HG02885 (cell line): ENCODE measurements at regions not wholly inside any gene's neighbourhood (a gene's known extent, or its start where the extent isn't known, plus 50 kb on each side); places are given as distances from the start of the nearest gene placed in this dataset.
"Not testable (repeated sequence)": the region's sequence is repeated elsewhere in the genome, so short reads cannot be mapped to it uniquely, and the experiment has no call there.

Experiments
- ATAC-seq: cut with Tn5 transposase; IDR thresholded peaks from one replicate; pipeline ENCODE4 v1.9.1; 2021; ENCODE audit warnings: mild to moderate bottlenecking; ENCODE audit not compliant: unreplicated experiment, poor library complexity

- ATAC-seq: no peak
Observed at GRCh38 chr2:234257859-234258561, 207.5 kb downstream of the SPP2 start.

- ATAC-seq: no peak
Observed at GRCh38 chr2:234256516-234256915, 206.0 kb downstream of the SPP2 start.

GRCh38 chr2:234254783-234255521 is 204.4 kb downstream of the SPP2 start:
- ATAC-seq: no peak

DNA sequence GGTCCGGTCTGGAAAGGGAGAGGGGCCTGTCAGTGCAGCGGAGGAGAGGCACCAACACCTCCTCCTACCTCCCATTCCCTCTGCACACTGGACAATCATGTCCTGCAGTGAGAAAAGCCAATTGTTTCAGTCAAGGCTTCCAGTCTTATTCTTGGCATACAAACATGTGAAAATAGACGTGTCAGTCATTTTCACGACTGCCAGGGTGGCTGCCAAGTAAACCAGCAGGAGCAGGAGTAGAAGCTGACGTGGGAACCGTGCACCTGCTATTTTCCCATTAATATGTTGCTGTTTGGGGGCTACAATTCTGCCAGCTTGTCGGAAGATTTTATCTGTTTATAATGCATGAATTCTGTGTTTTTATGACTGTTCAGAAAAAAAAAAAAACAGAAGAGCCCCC is 202.3 kb downstream of the SPP2 start:
- ATAC-seq: no peak

GRCh38 chr2:234251326-234252271 is 201.1 kb downstream of the SPP2 start:
- no peak for ATAC-seq

DNA sequence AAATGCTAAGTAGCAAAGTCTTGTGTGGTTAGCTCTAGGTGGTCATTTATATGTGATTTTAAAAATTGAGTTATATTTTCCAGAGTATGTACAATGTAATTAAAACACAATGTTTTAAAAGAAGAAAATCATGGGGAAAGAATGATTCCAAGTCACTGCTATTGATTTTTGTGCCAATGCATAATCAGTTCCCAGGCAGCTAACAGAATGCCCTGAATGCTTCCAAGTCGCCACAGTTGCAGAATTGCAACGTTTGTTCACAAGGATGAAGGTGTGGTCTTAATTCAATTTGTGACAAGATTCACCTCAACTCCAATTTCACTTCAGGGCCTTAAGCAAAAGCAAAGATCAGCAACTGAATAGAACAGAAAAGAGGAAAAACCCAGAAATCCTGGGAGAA is 200.4 kb downstream of the SPP2 start:
- ATAC-seq: no peak

- ATAC-seq: no peak
Observed at GRCh38 chr2:234249873-234250272, 199.4 kb downstream of the SPP2 start.

DNA sequence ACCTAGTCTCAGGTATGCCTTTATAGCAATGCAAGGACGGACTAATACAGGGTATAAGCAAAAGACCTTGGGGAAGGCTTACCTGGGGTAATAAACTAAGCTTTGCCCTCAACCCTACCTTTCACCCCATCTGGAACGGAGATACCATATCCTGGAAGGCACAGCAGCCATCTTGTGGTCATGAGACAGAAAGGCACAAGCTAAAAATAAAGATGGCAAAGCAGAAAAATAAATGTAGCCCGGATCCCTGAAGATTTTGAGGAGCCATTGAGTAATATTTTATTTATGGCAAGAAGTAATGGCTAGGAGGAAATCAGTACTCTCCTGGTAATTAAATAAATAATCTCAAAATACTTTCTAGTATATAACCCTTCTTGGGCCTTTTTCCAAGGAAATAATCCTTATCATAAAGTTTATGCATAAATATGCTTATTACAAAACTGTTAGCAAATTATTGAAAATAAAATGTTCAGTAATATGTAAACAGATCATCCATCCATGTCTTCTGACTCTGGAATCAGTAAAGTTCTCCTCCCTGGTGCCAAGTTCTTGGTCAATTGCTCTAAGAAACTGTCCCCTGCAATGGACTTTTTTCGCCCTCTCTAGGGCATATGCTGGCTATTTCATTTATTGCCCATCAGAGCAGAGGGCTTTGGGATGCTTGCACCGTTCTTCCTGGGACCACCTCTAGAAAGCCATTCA is 198.7 kb downstream of the SPP2 start:
- ATAC-seq: no peak

DNA sequence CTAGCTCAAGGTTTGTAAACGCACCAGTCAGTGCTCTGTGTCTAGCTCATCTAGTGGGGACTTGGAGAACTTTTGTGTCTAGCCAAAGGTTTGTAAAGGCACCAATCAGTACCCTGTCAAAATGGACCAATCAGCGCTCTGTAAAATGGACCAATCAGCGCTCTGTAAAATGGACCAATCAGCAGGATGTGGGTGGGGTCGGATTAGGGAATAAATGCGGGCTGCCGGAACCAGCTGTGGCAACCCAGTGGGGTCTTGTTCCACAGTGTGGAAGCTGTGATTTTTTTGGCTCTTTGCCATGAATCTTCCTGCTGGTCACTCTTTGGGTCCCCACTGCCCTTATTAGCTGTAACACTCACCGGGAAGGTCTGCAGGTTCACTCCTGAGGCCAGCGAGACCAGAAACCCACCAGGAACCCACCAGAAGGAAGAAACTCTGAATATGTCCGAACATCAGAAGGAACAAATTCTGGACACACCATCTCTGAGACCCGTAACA is 197.8 kb downstream of the SPP2 start:
- not testable (repeated sequence) for ATAC-seq

DNA sequence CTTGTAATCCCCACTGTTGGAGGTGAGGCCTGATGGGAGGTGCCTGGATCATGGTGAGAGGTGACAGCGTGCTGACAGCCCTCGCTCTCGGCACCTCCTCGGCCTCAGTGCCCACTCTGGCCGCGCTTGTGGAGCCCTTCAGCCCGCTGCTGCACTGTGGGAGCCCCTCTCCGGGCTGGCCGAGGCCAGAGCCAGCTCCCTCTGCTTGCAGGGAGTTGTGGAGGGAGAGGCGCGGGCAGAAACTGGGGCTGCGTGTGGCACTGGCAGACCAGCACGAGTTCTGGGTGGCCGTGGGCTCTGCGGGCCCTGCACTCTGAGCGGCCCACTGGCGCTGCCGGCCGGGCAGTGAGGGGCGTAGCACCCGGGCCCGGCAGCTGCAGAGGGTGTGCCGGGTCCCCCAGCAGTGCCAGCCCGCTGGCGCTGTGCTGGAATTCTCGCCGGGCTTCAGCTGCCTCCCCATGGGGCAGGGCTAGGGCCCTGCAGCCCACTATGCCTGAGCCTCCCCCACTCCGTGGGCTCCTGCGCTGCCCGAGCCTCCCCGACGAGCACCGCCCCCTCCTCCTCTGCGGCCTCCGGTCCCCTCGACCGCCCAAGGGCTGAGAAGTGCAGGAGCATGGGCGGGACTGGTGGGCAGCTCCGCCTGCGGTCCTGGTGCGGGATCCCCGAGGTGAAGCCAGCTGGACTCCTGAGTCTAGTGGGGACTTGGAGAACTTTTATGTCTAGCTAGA is 197.1 kb downstream of the SPP2 start:
- no peak for ATAC-seq

GRCh38 chr2:234245945-234246344 is 195.4 kb downstream of the SPP2 start:
- no peak for ATAC-seq

DNA sequence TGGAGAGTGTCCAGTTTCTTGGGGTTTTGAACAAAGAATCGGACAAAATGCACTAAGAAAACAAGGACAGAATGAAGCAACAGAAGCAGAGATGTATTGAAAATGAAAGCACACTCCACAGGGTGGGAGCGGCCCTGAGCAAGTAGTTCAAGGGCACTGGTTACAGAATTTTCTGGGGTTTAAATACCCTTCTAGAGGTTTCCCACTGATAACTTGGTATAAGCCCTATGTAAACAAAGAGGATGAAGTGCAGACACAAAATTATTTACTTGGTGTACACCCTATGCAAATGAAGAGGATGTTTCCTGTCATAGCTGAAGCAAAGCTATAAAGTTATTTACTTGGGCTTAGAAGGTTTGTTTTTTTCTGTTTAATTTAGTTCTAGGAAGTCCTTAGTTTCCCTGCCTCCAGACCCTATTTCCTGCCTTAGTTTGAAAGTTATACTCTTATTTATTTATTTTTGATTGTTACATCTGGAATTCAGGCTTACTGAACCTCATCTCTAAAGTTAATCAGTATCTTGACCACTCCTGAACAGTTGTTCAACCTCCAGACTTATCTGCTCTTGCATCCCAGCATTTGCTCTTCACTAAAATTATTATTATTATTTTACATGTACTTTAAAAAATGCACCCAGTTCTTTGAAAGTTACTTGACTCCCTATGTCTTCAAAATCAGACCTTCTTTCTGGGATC is 193.5 kb downstream of the SPP2 start:
- ATAC-seq: no peak

DNA sequence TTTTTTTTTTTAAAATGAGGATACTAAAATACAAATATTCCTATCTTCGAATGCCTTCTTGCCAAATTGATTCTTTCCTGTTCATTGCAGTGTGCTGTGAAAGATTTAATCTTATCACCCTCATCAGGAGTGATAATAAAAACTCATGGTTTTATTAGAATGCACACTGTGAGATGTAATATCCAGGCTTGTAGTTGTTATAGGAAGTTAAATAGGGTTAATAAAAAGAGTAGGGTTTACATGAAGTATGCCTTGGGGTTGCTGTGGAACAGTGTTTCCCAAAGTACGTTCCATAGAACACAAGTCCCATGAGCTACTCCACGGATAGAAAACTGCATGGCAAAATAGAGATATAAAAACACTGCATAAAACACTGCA is 191.9 kb downstream of the SPP2 start:
- ATAC-seq: no peak

DNA sequence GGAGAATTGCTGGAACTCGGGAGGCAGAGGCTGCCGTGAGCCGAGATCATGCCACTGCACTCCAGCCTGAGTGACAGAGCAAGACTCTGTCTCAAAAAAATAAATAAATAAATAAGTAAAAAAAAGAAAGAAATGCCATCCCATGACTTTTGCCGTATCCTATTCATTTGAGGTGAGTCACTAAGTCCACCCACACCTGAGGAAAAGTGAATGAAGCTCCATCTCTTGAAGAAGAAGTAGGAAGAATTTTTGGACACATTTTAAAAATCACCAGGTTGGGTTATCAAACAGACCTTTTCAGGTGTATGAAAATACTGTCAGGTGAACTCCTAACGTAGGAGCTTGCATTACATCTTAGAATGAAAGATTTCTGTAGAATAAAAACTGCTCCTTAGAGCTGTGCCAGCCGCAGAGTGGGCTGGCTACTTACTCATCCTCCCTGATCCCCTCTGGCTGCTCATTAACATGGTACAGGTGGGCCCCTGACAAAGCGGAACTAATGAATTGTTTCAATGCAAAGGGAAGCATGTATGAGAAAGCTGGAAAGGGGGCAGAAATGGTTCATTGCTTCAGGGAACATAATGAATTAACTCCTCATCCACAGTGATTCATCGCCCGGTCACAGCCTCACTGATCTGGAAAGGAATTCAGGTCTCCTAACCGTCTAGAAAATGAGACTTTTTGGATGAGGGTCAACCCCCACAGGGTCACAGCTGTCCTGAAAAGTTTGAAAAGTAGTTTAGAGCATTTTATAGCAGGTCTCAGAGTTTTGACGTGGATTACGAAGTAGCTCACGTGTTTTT is 191.4 kb downstream of the SPP2 start:
- ATAC-seq: no peak

- ATAC-seq: no peak
Observed at GRCh38 chr2:234240917-234241316, 190.4 kb downstream of the SPP2 start.

DNA sequence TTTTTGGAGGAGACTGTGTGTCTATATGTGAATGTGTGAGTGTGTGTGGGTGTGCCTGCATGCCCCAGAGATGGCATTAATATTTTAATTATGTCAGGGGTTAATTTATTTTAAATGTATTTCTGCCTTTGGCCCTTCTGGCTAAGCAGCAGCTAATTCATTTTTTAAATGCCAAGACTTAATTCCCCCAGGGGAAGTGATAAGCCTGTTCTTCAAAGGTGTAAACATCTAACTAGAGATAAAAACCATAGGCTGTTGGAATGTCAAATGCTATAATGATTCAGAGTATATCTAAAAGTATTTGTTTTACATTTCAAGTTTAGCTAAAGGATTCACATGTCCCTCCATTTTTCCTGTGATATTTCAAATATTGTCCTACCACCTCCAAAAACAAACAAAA is 184.7 kb downstream of the SPP2 start:
- ATAC-seq: no peak

DNA sequence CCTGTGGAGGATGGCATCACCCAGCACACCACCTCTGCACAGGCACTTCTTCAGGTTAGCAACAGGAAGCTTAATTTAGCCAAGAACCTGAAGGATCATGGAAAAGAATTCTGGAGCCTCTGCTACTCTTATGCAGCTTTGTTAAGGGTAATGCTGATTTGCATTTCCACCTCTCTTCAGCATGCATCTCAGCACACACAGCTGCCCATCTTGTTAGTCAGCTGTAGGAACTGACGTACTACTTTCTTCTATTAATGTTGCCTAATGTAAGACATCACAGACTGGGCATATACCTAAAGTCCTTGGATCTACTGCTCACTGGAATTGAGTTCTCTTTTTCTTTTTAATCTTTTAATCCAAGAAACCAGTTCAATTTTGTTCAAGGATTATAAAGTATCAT is 181.0 kb downstream of the SPP2 start:
- ATAC-seq: no peak

GRCh38 chr2:234219046-234219310 is 168.5 kb downstream of the SPP2 start:
- ATAC-seq: no peak
